PC-9 (cell line): ENCODE measurements at regions not wholly inside any gene's neighbourhood (a gene's known extent, or its start where the extent isn't known, plus 50 kb on each side); places are given as distances from the start of the nearest gene placed in this dataset.

Experiments
- CTCF ChIP-seq: fragments of 200-600 bp; sonication (generic); conservative IDR thresholded peaks from 2 replicates; pipeline ENCODE4 v1.6.1; 2017; ENCODE audit warnings: mixed run types, antibody characterized with exemption, mild to moderate bottlenecking, moderate library complexity
- EZH2 ChIP-seq: fragments of 200-600 bp; sonication (generic); IDR thresholded peaks from 2 replicates; pipeline ENCODE4 v1.8.0; 2017; ENCODE audit warnings: antibody characterized with exemption, low read depth

GRCh38 chr12:45502481-45503128 lies 226.9 kb upstream of the ARID2 start:
- no peak for TF ChIP-seq CTCF
- no peak for TF ChIP-seq EZH2
